T follicular helper cell (primary cell): ENCODE measurements at regions not wholly inside any gene's neighbourhood (a gene's known extent, or its start where the extent isn't known, plus 50 kb on each side); places are given as distances from the start of the nearest gene placed in this dataset.

ENCODE experiments used
- DNase-seq: peaks from one replicate; pipeline ENCODE4 v3.0.0-alpha.2; 2020; ENCODE audit warnings: low read depth

- no peak for DNase-seq
These were observed 160.2 kb downstream of the MAGEB5 start for GRCh38 chrX:26376037-26376708.

GRCh38 chrX:26375346-26375745 is 159.4 kb downstream of the MAGEB5 start:
- no peak for DNase-seq

- DNase-seq, result no peak
These were observed 157.9 kb downstream of the MAGEB5 start for GRCh38 chrX:26373829-26374228.

GRCh38 chrX:26352891-26353430 is 137.0 kb downstream of the MAGEB5 start:
- DNase-seq, result no peak

GRCh38 chrX:26347171-26347570 is 131.2 kb downstream of the MAGEB5 start:
- DNase-seq, result no peak

GRCh38 chrX:26334232-26334631 is 118.3 kb downstream of the MAGEB5 start:
- no peak for DNase-seq

GRCh38 chrX:26328608-26329319 is 112.8 kb downstream of the MAGEB5 start:
- no peak for DNase-seq

GRCh38 chrX:26309262-26309661 is 93.3 kb downstream of the MAGEB5 start:
- DNase-seq, result no peak

GRCh38 chrX:26295425-26295824 is 79.5 kb downstream of the MAGEB5 start:
- DNase-seq, result no peak

GRCh38 chrX:26286836-26287235 is 70.9 kb downstream of the MAGEB5 start:
- DNase-seq, result no peak
